ENCODE measurements at regions not wholly inside any gene's neighbourhood (a gene's known extent, or its start where the extent isn't known, plus 50 kb on each side); places are given as distances from the start of the nearest gene placed in this dataset.

- Histone ChIP-seq H3K4me3 (ENCODE audit: low read length in 3 of 3) (no peak overlapping the region), H3K4me1 (ENCODE audit: control insufficient read depth in 2 of 3, insufficient read depth in 2 of 3, low read depth in 1 of 3, low read length in 3 of 3) (no peaks in the 10 kb centered on the region), H3K9ac (ENCODE audit: low read length in 3 of 3) (no peak overlapping the region), H3K9me3 (ENCODE audit: control insufficient read depth in 2 of 3, insufficient read depth in 1 of 3, low read length in 3 of 3) (no peaks in the 10 kb centered on the region), H3K36me3 (ENCODE audit: control insufficient read depth in 2 of 3, insufficient read depth in 3 of 3, low read length in 3 of 3) (no peaks in the 10 kb centered on the region), H3K27me3 (ENCODE audit: control insufficient read depth, insufficient read depth, low read length) (no peaks in the 10 kb centered on the region), H3K27ac (ENCODE audit: low read depth in 2 of 2, low read length in 2 of 2) (no peak overlapping the region)
- intact Hi-C loops (cut with DNase I), result no loop called here
- DNase-seq (no peak), FAIRE-seq (no peak)
- no peak for TF ChIP-seq CTCF (IDR thresholded peaks at IDR 0.05; ENCODE audit: borderline replicate concordance, extremely low read depth, insufficient read depth)
These were observed 447.2 kb upstream of the MEF2C start for GRCh38 chr5:89330140-89330539.

GRCh38 chr5:89327608-89328007 lies 444.6 kb upstream of the MEF2C start:
- H3K27me3 ChIP-seq (ENCODE audit: control insufficient read depth, insufficient read depth, low read length), result no peaks in the 10 kb centered on the region
- no peaks in the 10 kb centered on the region for H3K9me3 ChIP-seq (ENCODE audit: control insufficient read depth in 2 of 3, insufficient read depth in 1 of 3, low read length in 3 of 3)
- FAIRE-seq (no peak), DNase-seq (peak in 1 of 5 donors; percentile 7)
- no peak overlapping the region for H3K27ac ChIP-seq (ENCODE audit: low read depth in 2 of 2, low read length in 2 of 2)
- H3K4me3 ChIP-seq (ENCODE audit: low read length in 3 of 3), result no peak overlapping the region
- no peaks in the 10 kb centered on the region for H3K4me1 ChIP-seq (ENCODE audit: control insufficient read depth in 2 of 3, insufficient read depth in 2 of 3, low read depth in 1 of 3, low read length in 3 of 3)
- intact Hi-C loops (cut with DNase I), result no loop called here
- H3K9ac ChIP-seq (ENCODE audit: low read length in 3 of 3), result no peak overlapping the region
- TF ChIP-seq CTCF (IDR thresholded peaks at IDR 0.05; ENCODE audit: borderline replicate concordance, extremely low read depth, insufficient read depth), result no peak
- H3K36me3 ChIP-seq (ENCODE audit: control insufficient read depth in 2 of 3, insufficient read depth in 3 of 3, low read length in 3 of 3), result no peaks in the 10 kb centered on the region

DNA sequence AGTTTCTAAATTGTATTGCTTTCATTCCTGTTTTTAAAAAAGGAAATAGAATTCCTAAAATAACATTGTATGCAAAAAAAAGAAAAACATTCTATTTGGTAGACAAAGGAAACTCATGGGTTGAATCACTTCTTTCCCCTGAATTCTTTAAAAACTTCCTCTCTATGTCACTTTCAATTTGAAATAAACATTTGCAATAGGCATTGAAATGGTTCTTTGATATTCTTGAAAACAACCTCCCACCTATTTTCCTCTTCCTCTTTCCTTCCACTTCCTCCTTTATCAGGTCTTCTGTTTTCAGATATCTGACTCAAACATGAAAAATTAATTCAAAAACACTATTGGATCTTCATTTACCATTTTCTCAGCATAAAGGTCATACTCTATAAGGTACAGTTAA lies 442.0 kb upstream of the MEF2C start:
- H3K4me1 ChIP-seq (ENCODE audit: control insufficient read depth in 2 of 3, insufficient read depth in 2 of 3, low read depth in 1 of 3, low read length in 3 of 3), result no peaks in the 10 kb centered on the region
- no peaks in the 10 kb centered on the region for H3K36me3 ChIP-seq (ENCODE audit: control insufficient read depth in 2 of 3, insufficient read depth in 3 of 3, low read length in 3 of 3)
- FAIRE-seq, result no peak
- no peaks in the 10 kb centered on the region for H3K27me3 ChIP-seq (ENCODE audit: control insufficient read depth, insufficient read depth, low read length)
- intact Hi-C loops (cut with DNase I), result no loop called here
- no peak for TF ChIP-seq CTCF (IDR thresholded peaks at IDR 0.05; ENCODE audit: borderline replicate concordance, extremely low read depth, insufficient read depth)
- no peak for DNase-seq
- H3K27ac ChIP-seq (ENCODE audit: low read depth in 2 of 2, low read length in 2 of 2), result no peak overlapping the region
- H3K9me3 ChIP-seq (ENCODE audit: control insufficient read depth in 2 of 3, insufficient read depth in 1 of 3, low read length in 3 of 3), result no peaks in the 10 kb centered on the region
- no peak overlapping the region for H3K9ac ChIP-seq (ENCODE audit: low read length in 3 of 3)
- no peak overlapping the region for H3K4me3 ChIP-seq (ENCODE audit: low read length in 3 of 3)
